Esophagus muscularis mucosa (tissue), 4 donors: ENCODE measurements at regions not wholly inside any gene's neighbourhood (a gene's known extent, or its start where the extent isn't known, plus 50 kb on each side); places are given as distances from the start of the nearest gene placed in this dataset.

ENCODE experiments used
- DNase-seq: peaks from one replicate; pipeline ENCODE4 v3.0.0-alpha.2; 2017; ENCODE audit errors: extremely low spot score
- H3K27ac ChIP-seq, 4 donors: fragments of 200-600 bp; sonication (generic); replicated peaks in 1 of 4; 1 replicate in 3 of 4; 2 replicates in 1 of 4; pipeline ENCODE4 v1.5.1; 2016 to 2019; ENCODE audit warnings: mild to moderate bottlenecking in 1 of 4
- H3K27me3 ChIP-seq, 4 donors: fragments of 200-600 bp; sonication (generic); one replicate each; pipeline versions ENCODE4 v1.5.1 to v1.6.0; 2016 to 2019
- H3K36me3 ChIP-seq, 4 donors: fragments of 200-600 bp; sonication (generic); one replicate each; pipeline ENCODE4 v1.5.1; 2016 to 2019
- H3K4me1 ChIP-seq, 4 donors: fragments of 200-600 bp; sonication (generic); one replicate each; pipeline ENCODE4 v1.5.1; 2016 to 2019
- H3K4me3 ChIP-seq, 4 donors: fragments of 200-600 bp; sonication (generic); 1 replicate in 2 of 4; 2 replicates in 2 of 4; pipeline ENCODE4 v1.5.1; 2016 to 2019; ENCODE audit warnings: mild to moderate bottlenecking in 4 of 4, moderate library complexity in 1 of 4
- H3K9me3 ChIP-seq, 4 donors: fragments of 200-600 bp; sonication (generic); 1 replicate in 3 of 4; 2 replicates in 1 of 4; pipeline ENCODE4 v1.5.1; 2016 to 2019
- CTCF ChIP-seq, 3 experiments: fragments of 200-600 bp in 2 of 3; fragments of 450-650 bp in 1 of 3; sonication (generic) in 2 of 3; IDR thresholded peaks; one replicate each; pipeline ENCODE4 v1.5.1; 2017 to 2019; ENCODE audit warnings: antibody characterized with exemption in 3 of 3, mild to moderate bottlenecking in 2 of 3, moderate library complexity in 1 of 3
- EP300 ChIP-seq: sonication (generic); formaldehyde crosslinking; IDR thresholded peaks from one replicate; pipeline ENCODE4 v1.6.1; 2017; ENCODE audit warnings: antibody characterized with exemption
- POLR2A ChIP-seq: fragments of 450-650 bp; IDR thresholded peaks from one replicate; pipeline ENCODE4 v1.6.1; 2017; ENCODE audit warnings: antibody characterized with exemption, moderate library complexity, mild to moderate bottlenecking, low read depth
- POLR2AphosphoS5 ChIP-seq, 2 donors: sonication (generic); formaldehyde crosslinking; IDR thresholded peaks; one replicate each; pipeline ENCODE4 v1.6.1; 2017; ENCODE audit warnings: antibody characterized with exemption in 2 of 2
- WGBS: methylation state at CpG from one replicate; pipeline ENCODE4 v1.1.5; 2018; 5-methylcytosine and 5-hydroxymethylcytosine counted together
- intact Hi-C: fragments of 100-400 bp; cut with DNase I; formaldehyde crosslinking; loops from one replicate; pipeline ENCODE4 v1.15.1; 2023

- H3K4me1 ChIP-seq: no peaks in the 10 kb centered on the region
- TF ChIP-seq POLR2A: no peak
- TF ChIP-seq POLR2AphosphoS5 (IDR thresholded peaks at IDR 0.05): no peak
- no peaks in the 10 kb centered on the region for H3K36me3 ChIP-seq
- no peak overlapping the region for H3K4me3 ChIP-seq
- intact Hi-C loops: no loop called here
- 87% methylated on average over 3 of the region's 3 CpGs for WGBS
- no peak for DNase-seq
- no peak overlapping the region for H3K27ac ChIP-seq
- H3K9me3 ChIP-seq: no peaks in the 10 kb centered on the region
- no peaks in the 10 kb centered on the region for H3K27me3 ChIP-seq
These were observed 571.7 kb downstream of the METTL15 start for GRCh38 chr11:28679795-28680468.

GRCh38 chr11:28677721-28678120 is 569.5 kb downstream of the METTL15 start:
- intact Hi-C loops: no loop called here
- no peaks in the 10 kb centered on the region for H3K27me3 ChIP-seq
- 100% methylated on average over 1 of the region's 1 CpG for WGBS
- H3K4me3 ChIP-seq: no peak overlapping the region
- H3K27ac ChIP-seq: no peak overlapping the region
- H3K4me1 ChIP-seq: no peaks in the 10 kb centered on the region
- H3K9me3 ChIP-seq: no peaks in the 10 kb centered on the region
- TF ChIP-seq CTCF (IDR thresholded peaks at IDR 0.05): no peak
- no peak for TF ChIP-seq POLR2A
- no peak for TF ChIP-seq POLR2AphosphoS5 (IDR thresholded peaks at IDR 0.05)
- no peak for TF ChIP-seq EP300
- no peak for DNase-seq
- no peaks in the 10 kb centered on the region for H3K36me3 ChIP-seq

- no peaks in the 10 kb centered on the region for H3K4me1 ChIP-seq
- no peaks in the 10 kb centered on the region for H3K36me3 ChIP-seq
- H3K4me3 ChIP-seq: no peak overlapping the region
- H3K27me3 ChIP-seq: no peaks in the 10 kb centered on the region
- no peak for TF ChIP-seq POLR2A
- no peak for TF ChIP-seq EP300
- TF ChIP-seq POLR2AphosphoS5 (IDR thresholded peaks at IDR 0.05): no peak
- TF ChIP-seq CTCF (IDR thresholded peaks at IDR 0.05): no peak
- no peaks in the 10 kb centered on the region for H3K9me3 ChIP-seq
- no peak for DNase-seq
- 96% methylated on average over 2 of the region's 2 CpGs for WGBS
- H3K27ac ChIP-seq: no peak overlapping the region
- intact Hi-C loops: no loop called here
These were observed 567.0 kb downstream of the METTL15 start for GRCh38 chr11:28675183-28675582.

- WGBS: 53% methylated on average over 7 of the region's 7 CpGs
- Histone ChIP-seq H3K36me3 (no peaks in the 10 kb centered on the region), H3K27me3 (no peaks in the 10 kb centered on the region), H3K27ac (no peak overlapping the region), H3K9me3 (no peaks in the 10 kb centered on the region), H3K4me1 (no peaks in the 10 kb centered on the region), H3K4me3 (no peak overlapping the region)
- intact Hi-C loops: no loop called here
- DNase-seq: no peak
- TF ChIP-seq CTCF (IDR thresholded peaks at IDR 0.05) (peak in 2 of 3 experiments; percentile 11), POLR2AphosphoS5 (IDR thresholded peaks at IDR 0.05) (no peak), POLR2A (no peak), EP300 (no peak)
These were observed 566.4 kb downstream of the METTL15 start for GRCh38 chr11:28674433-28675103.

GRCh38 chr11:28673691-28674432 is 565.7 kb downstream of the METTL15 start:
- intact Hi-C loops: no loop called here
- WGBS: 77% methylated on average over 11 of the region's 11 CpGs
- DNase-seq: no peak

More at GRCh38 chr11:28673691-28674432, 565.7 kb downstream of the METTL15 start:
- Histone ChIP-seq H3K36me3 (no peaks in the 10 kb centered on the region), H3K27ac (no peak overlapping the region), H3K4me3 (no peak overlapping the region), H3K9me3 (no peaks in the 10 kb centered on the region), H3K4me1 (no peaks in the 10 kb centered on the region), H3K27me3 (no peaks in the 10 kb centered on the region)
- TF ChIP-seq EP300 (no peak), POLR2AphosphoS5 (IDR thresholded peaks at IDR 0.05) (no peak), POLR2A (no peak), CTCF (IDR thresholded peaks at IDR 0.05) (no peak)
